Hepatocyte (in vitro differentiated cells): ENCODE measurements at regions not wholly inside any gene's neighbourhood (a gene's known extent, or its start where the extent isn't known, plus 50 kb on each side); places are given as distances from the start of the nearest gene placed in this dataset.

Experiments
- CTCF ChIP-seq: fragments of 200-600 bp; sonication (generic); IDR thresholded peaks from 2 replicates; pipeline ENCODE4 v1.5.1; 2016; ENCODE audit warnings: antibody characterized with exemption, mild to moderate bottlenecking; ENCODE audit not compliant: poor library complexity
- EZH2 ChIP-seq: fragments of 200-600 bp; sonication (generic); IDR thresholded peaks from 2 replicates; pipeline ENCODE4 v1.6.1; 2016; ENCODE audit warnings: antibody characterized with exemption, mild to moderate bottlenecking, borderline replicate concordance
- EZH2phosphoT487 ChIP-seq: fragments of 200-600 bp; sonication (generic); IDR thresholded peaks from one replicate; pipeline ENCODE4 v1.6.1; 2018; ENCODE audit warnings: antibody characterized with exemption, mild to moderate bottlenecking, low read depth, moderate library complexity; ENCODE audit not compliant: unreplicated experiment, severe bottlenecking

DNA sequence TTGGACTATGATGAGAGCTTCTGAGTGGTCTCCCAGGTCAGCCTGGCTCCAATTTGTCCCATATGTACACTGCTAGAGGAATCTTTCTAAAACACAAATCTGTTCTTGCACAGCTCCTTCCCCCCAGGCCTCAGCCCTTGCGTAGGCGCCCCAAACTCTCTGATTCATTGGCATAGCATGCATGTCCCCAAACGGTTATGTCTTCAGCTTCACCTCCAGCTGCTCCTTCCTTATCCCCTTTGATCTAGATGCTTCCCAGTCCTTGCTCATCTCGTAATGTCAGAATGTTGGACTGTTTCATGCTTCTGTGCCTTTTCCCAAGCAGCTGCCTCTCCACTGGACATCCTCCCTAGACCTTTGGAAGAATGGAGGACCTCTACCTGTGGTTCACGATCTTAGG is 60.1 kb upstream of the BASP1 start:
- TF ChIP-seq CTCF (no peak), EZH2phosphoT487 (no peak), EZH2 (no peak)
